Spleen (tissue), 11 donors: ENCODE measurements at regions not wholly inside any gene's neighbourhood (a gene's known extent, or its start where the extent isn't known, plus 50 kb on each side); places are given as distances from the start of the nearest gene placed in this dataset.

Experiments
- DNase-seq: peaks from one replicate; pipeline ENCODE4 v3.0.0-alpha.2; 2020
- H3K27ac ChIP-seq, 8 donors: fragments of 200-600 bp; sonication (generic) in 7 of 8; 1 replicate in 4 of 8; 2 replicates in 4 of 8; pipeline versions ENCODE4 v1.5.0 to v1.8.0; 2016 to 2021; ENCODE audit warnings: inconsistent platforms in 4 of 8, mild to moderate bottlenecking in 4 of 8, moderate library complexity in 1 of 8
- H3K27me3 ChIP-seq, 7 donors: fragments of 200-600 bp; sonication (generic) in 6 of 7; replicated peaks in 1 of 7; 1 replicate in 4 of 7; 2 replicates in 3 of 7; pipeline versions ENCODE4 v1.5.0 to v1.8.0; 2016 to 2021; ENCODE audit warnings: inconsistent platforms in 3 of 7, mild to moderate bottlenecking in 1 of 7
- H3K36me3 ChIP-seq, 6 donors: fragments of 200-600 bp; sonication (generic) in 5 of 6; 1 replicate in 4 of 6; 2 replicates in 2 of 6; pipeline versions ENCODE4 v1.5.0 to v1.8.0; 2016 to 2021; ENCODE audit warnings: inconsistent platforms in 2 of 6
- H3K4me1 ChIP-seq, 6 donors: fragments of 200-600 bp; sonication (generic) in 5 of 6; 1 replicate in 3 of 6; 2 replicates in 3 of 6; pipeline versions ENCODE4 v1.5.0 to v1.8.0; 2016 to 2021; ENCODE audit warnings: inconsistent platforms in 3 of 6
- H3K4me3 ChIP-seq, 8 donors: fragments of 200-600 bp; sonication (generic) in 7 of 8; 1 replicate in 4 of 8; 2 replicates in 4 of 8; pipeline versions ENCODE4 v1.5.0 to v1.8.0; 2016 to 2021; ENCODE audit warnings: inconsistent platforms in 4 of 8, mild to moderate bottlenecking in 4 of 8, moderate library complexity in 2 of 8
- H3K9me3 ChIP-seq, 8 donors: fragments of 200-600 bp; sonication (generic) in 7 of 8; 1 replicate in 4 of 8; 2 replicates in 4 of 8; pipeline versions ENCODE4 v1.5.0 to v1.8.0; 2016 to 2021; ENCODE audit warnings: inconsistent platforms in 4 of 8
- CTCF ChIP-seq, 11 experiments: fragments of 200-600 bp in 7 of 11; fragments of 450-650 bp in 4 of 11; sonication (generic) in 4 of 11; IDR thresholded peaks in 8 of 11; conservative IDR thresholded peaks in 3 of 11; 1 replicate in 7 of 11; 2 replicates in 4 of 11; pipeline versions ENCODE4 v1.4.0 to v1.8.0; 2016 to 2021; ENCODE audit warnings: antibody characterized with exemption in 11 of 11, inconsistent platforms in 4 of 11, mild to moderate bottlenecking in 1 of 11
- POLR2A ChIP-seq, 3 donors: fragments of 450-650 bp; IDR thresholded peaks; one replicate each; pipeline ENCODE4 v1.5.1; 2017; ENCODE audit warnings: antibody characterized with exemption in 3 of 3, mild to moderate bottlenecking in 1 of 3
- POLR2AphosphoS5 ChIP-seq, 3 donors: sonication (generic); formaldehyde crosslinking; IDR thresholded peaks; one replicate each; pipeline ENCODE4 v1.5.1; 2017; ENCODE audit warnings: antibody characterized with exemption in 3 of 3
- WGBS, 5 donors: extraction: QIAGEN DNeasy Blood & Tissue Kit in 3 of 5; methylation state at CpG; one replicate each; pipeline versions ENCODE4 v1.1.5 to v1.1.7; 2013 to 2018; 5-methylcytosine and 5-hydroxymethylcytosine counted together
- intact Hi-C: fragments of 100-400 bp; cut with DNase I; formaldehyde crosslinking; loops from one replicate; pipeline ENCODE4 v1.15.0; 2023; ENCODE audit warnings: low total_unique reads
- donor health status: healthy with polysubstance abuse.
- donor health status: DM: no; HTN: no; CAD: no; lungs with moderate emphysema.
- donor health status: DM: no; HTN: no; CAD: no.
- donor health status: Bipolar disorder and iron deficiency.
- donor health status: healthy.
- donor health status: DM: no; HTN: no; CAD: no.
- donor health status: DM: yes; HTN: yes; CAD: no.

GRCh38 chr2:184186436-184186835 is 411.9 kb upstream of the ZNF804A start:
- Histone ChIP-seq H3K4me1 (no peaks in the 10 kb centered on the region), H3K27me3 (no peaks in the 10 kb centered on the region), H3K9me3 (peaks cover 0 to 24% (median 10%) of the 10 kb centered on the region in 8 donors), H3K27ac (no peak overlapping the region), H3K36me3 (no peaks in the 10 kb centered on the region), H3K4me3 (no peak overlapping the region)
- WGBS, 5 donors = 69 to 86% (median 78%) methylated on average over 4 of the region's 4 CpGs
- intact Hi-C loops = no loop called here
- no peak for DNase-seq
- TF ChIP-seq POLR2AphosphoS5 (IDR thresholded peaks at IDR 0.05) = no peak
- no peak for TF ChIP-seq POLR2A (IDR thresholded peaks at IDR 0.05)
- TF ChIP-seq CTCF (IDR thresholded peaks at IDR 0.05 in 8 of 11, conservative IDR thresholded peaks at IDR 0.05 in 3 of 11) = no peak

GRCh38 chr2:184187421-184187971 is 410.8 kb upstream of the ZNF804A start:
- H3K9me3 ChIP-seq = peaks cover 0 to 14% (median 4%) of the 10 kb centered on the region in 8 donors
- no peaks in the 10 kb centered on the region for H3K27me3 ChIP-seq
- no peaks in the 10 kb centered on the region for H3K4me1 ChIP-seq
- H3K36me3 ChIP-seq = no peaks in the 10 kb centered on the region
- DNase-seq = no peak
- no peak for TF ChIP-seq POLR2A (IDR thresholded peaks at IDR 0.05)
- TF ChIP-seq POLR2AphosphoS5 (IDR thresholded peaks at IDR 0.05) = no peak
- TF ChIP-seq CTCF (IDR thresholded peaks at IDR 0.05 in 8 of 11, conservative IDR thresholded peaks at IDR 0.05 in 3 of 11) = no peak
- 80 to 91% (median 87%) methylated on average over 5 to 9 of the region's 9 CpGs for WGBS, 5 donors
- intact Hi-C loops = no loop called here
- no peak overlapping the region for H3K27ac ChIP-seq
- H3K4me3 ChIP-seq = no peak overlapping the region

- Histone ChIP-seq H3K4me3 (no peak overlapping the region), H3K27me3 (no peaks in the 10 kb centered on the region), H3K27ac (no peak overlapping the region), H3K36me3 (no peaks in the 10 kb centered on the region), H3K9me3 (peaks cover 0 to 9% (median 0%) of the 10 kb centered on the region in 8 donors), H3K4me1 (no peaks in the 10 kb centered on the region)
- intact Hi-C loops = no loop called here
- 63 to 85% (median 73%) methylated on average over 3 of the region's 3 CpGs for WGBS, 5 donors
- no peak for DNase-seq
- no peak for TF ChIP-seq POLR2AphosphoS5 (IDR thresholded peaks at IDR 0.05)
- no peak for TF ChIP-seq CTCF (IDR thresholded peaks at IDR 0.05 in 8 of 11, conservative IDR thresholded peaks at IDR 0.05 in 3 of 11)
- no peak for TF ChIP-seq POLR2A (IDR thresholded peaks at IDR 0.05)
Measured at GRCh38 chr2:184190725-184191124, 407.6 kb upstream of the ZNF804A start.

GRCh38 chr2:184192649-184193048 is 405.7 kb upstream of the ZNF804A start:
- H3K4me1 ChIP-seq = no peaks in the 10 kb centered on the region
- H3K27ac ChIP-seq = no peak overlapping the region
- no peaks in the 10 kb centered on the region for H3K9me3 ChIP-seq
- no peak overlapping the region for H3K4me3 ChIP-seq
- no peak for TF ChIP-seq POLR2A (IDR thresholded peaks at IDR 0.05)
- TF ChIP-seq POLR2AphosphoS5 (IDR thresholded peaks at IDR 0.05) = no peak
- TF ChIP-seq CTCF (IDR thresholded peaks at IDR 0.05 in 8 of 11, conservative IDR thresholded peaks at IDR 0.05 in 3 of 11) = no peak
- no peak for DNase-seq
- H3K36me3 ChIP-seq = no peaks in the 10 kb centered on the region
- intact Hi-C loops = no loop called here
- no peaks in the 10 kb centered on the region for H3K27me3 ChIP-seq
- 66 to 79% (median 72%) methylated on average over 2 of the region's 2 CpGs for WGBS, 5 donors
